BJ (cell line): ENCODE measurements at regions not wholly inside any gene's neighbourhood (a gene's known extent, or its start where the extent isn't known, plus 50 kb on each side); places are given as distances from the start of the nearest gene placed in this dataset.

ENCODE experiments used
- CTCF ChIA-PET: fragments of 350-600 bp; formaldehyde crosslinking; extraction: SDS; loops from one replicate; lab custom pipeline; 2021; ENCODE audit warnings: antibody characterized with exemption, inconsistent platforms; lab: Yijun Ruan, JAX
- POLR2A ChIA-PET: fragments of 300-600 bp; sonication (Branson Sonifier 250); formaldehyde crosslinking; extraction: SDS; loops from one replicate; lab custom pipeline; 2021; ENCODE audit warnings: antibody characterized with exemption; lab: Charles Lee
- DNase-seq: peaks from one replicate; pipeline ENCODE4 v3.0.0-alpha.2; 2011; ENCODE audit warnings: low read depth
- H3K27me3 ChIP-seq: 2 replicates; pipeline ENCODE4 v1.6.0; 2011; ENCODE audit warnings: low read length; ENCODE audit not compliant: control insufficient read depth, insufficient read depth
- H3K36me3 ChIP-seq: 2 replicates; pipeline ENCODE4 v1.5.1; 2011; ENCODE audit warnings: low read length; ENCODE audit not compliant: control insufficient read depth, insufficient read depth
- H3K4me3 ChIP-seq: 2 replicates; pipeline ENCODE4 v1.5.1; 2011; ENCODE audit warnings: low read depth, mild to moderate bottlenecking, control low read depth, low read length
- CTCF ChIP-seq: IDR thresholded peaks from 2 replicates; pipeline ENCODE4 v1.5.1; 2011; ENCODE audit warnings: low read depth, mild to moderate bottlenecking, control low read depth, inconsistent platforms, low read length, moderate library complexity; ENCODE audit not compliant: insufficient read depth

- DNase-seq, result no peak
- Histone ChIP-seq H3K27me3 (no peaks in the 10 kb centered on the region), H3K4me3 (peak overlapping the region; percentile 79), H3K36me3 (no peaks in the 10 kb centered on the region)
- TF ChIP-seq CTCF, result no peak
- CTCF ChIA-PET, result interaction anchor here (1.0 to 4.6 kb wide), 4 partner anchors 86 to 154 kb away, joined by 3 to 41 read pairs (median 12); no protein-coding TSS in a partner anchor
- POLR2A ChIA-PET, result interaction anchor here (1.4 kb wide), 1 partner anchor 55 kb away, joined by 6 read pairs; no protein-coding TSS in a partner anchor
These were observed 79.1 kb downstream of the NDUFS5 start for GRCh38 chr1:39105061-39105840.

- ChIA-PET CTCF (interaction anchor here (0.6 to 2.4 kb wide), 6 partner anchors 21 to 471 kb away, joined by 3 to 21 read pairs (median 4); no protein-coding TSS in a partner anchor), POLR2A (interaction anchor here (0.7 to 1.4 kb wide), 2 partner anchors 54 to 289 kb away, joined by 3 to 6 read pairs; no protein-coding TSS in a partner anchor)
- peak overlapping the region; percentile 79 for H3K4me3 ChIP-seq
- TF ChIP-seq CTCF, result no peak
- no peaks in the 10 kb centered on the region for H3K27me3 ChIP-seq
- H3K36me3 ChIP-seq, result no peaks in the 10 kb centered on the region
- no peak for DNase-seq
These were observed 80.0 kb downstream of the NDUFS5 start for GRCh38 chr1:39105841-39106765.

- H3K36me3 ChIP-seq, result no peaks in the 10 kb centered on the region
- peak overlapping the region; percentile 79 for H3K4me3 ChIP-seq
- POLR2A ChIA-PET, result interaction anchor here (0.7 to 1.4 kb wide), 2 partner anchors 53 to 288 kb away, joined by 3 to 6 read pairs; no protein-coding TSS in a partner anchor
- no peaks in the 10 kb centered on the region for H3K27me3 ChIP-seq
- TF ChIP-seq CTCF, result no peak
- CTCF ChIA-PET, result interaction anchor here (1.2 to 2.4 kb wide), 4 partner anchors 20 to 432 kb away, joined by 4 to 21 read pairs (median 5); no protein-coding TSS in a partner anchor
- no peak for DNase-seq
These were observed 80.7 kb downstream of the NDUFS5 start for GRCh38 chr1:39106801-39107327.

- ChIA-PET CTCF (interaction anchor here (0.6 to 2.4 kb wide), 5 partner anchors 10 to 431 kb away, joined by 3 to 21 read pairs (median 4); no protein-coding TSS in a partner anchor), POLR2A (interaction anchor here (0.6 kb wide), 1 partner anchor 18 kb away, joined by 13 read pairs; no protein-coding TSS in a partner anchor)
- H3K4me3 ChIP-seq, result peak overlapping the region; percentile 79
- H3K27me3 ChIP-seq, result no peaks in the 10 kb centered on the region
- no peak for TF ChIP-seq CTCF
- H3K36me3 ChIP-seq, result no peaks in the 10 kb centered on the region
- no peak for DNase-seq
These were observed 81.5 kb downstream of the NDUFS5 start for GRCh38 chr1:39107341-39108290.
